KOPT-K1 (cell line): ENCODE measurements at regions not wholly inside any gene's neighbourhood (a gene's known extent, or its start where the extent isn't known, plus 50 kb on each side); places are given as distances from the start of the nearest gene placed in this dataset.

ENCODE experiments used
- H3K27ac ChIP-seq: fragments of 200-600 bp; sonication (generic); 2 replicates; pipeline ENCODE4 v1.5.1; 2016; ENCODE audit warnings: antibody characterized with exemption, mild to moderate bottlenecking, low read depth, low read length; ENCODE audit not compliant: poor library complexity, severe bottlenecking
- H3K36me3 ChIP-seq: fragments of 200-600 bp; sonication (generic); 2 replicates; pipeline ENCODE4 v1.5.1; 2017; ENCODE audit warnings: antibody characterized with exemption, mild to moderate bottlenecking, low read length, moderate library complexity; ENCODE audit not compliant: insufficient read depth
- H3K9me3 ChIP-seq: fragments of 200-600 bp; sonication (generic); 2 replicates; pipeline ENCODE4 v1.5.1; 2017; ENCODE audit warnings: antibody characterized with exemption, low read length, mild to moderate bottlenecking; ENCODE audit not compliant: insufficient read depth, poor library complexity, severe bottlenecking

DNA sequence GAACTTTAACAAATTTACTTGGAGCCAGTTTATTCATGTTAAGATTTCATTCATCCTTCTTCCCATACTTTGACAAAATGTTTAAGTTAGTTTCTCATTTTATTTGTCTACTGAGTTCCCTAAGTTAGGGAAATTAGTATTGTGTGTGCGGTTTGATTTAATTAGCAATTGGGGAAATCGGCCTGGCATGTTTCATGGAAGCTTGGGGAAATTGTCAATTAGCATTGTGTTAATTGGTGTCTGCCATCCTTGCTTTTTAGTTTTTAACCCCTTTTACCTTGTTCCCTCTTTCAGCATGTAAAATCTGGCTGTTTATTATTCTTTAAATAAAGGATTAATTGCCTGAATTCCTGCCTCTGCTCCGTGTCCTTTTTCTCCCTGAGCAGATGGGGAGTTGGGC lies 279.6 kb downstream of the BCL11A start:
- Histone ChIP-seq H3K27ac (no peak overlapping the region), H3K36me3 (no peaks in the 10 kb centered on the region), H3K9me3 (peaks cover 17% of the 10 kb centered on the region)

DNA sequence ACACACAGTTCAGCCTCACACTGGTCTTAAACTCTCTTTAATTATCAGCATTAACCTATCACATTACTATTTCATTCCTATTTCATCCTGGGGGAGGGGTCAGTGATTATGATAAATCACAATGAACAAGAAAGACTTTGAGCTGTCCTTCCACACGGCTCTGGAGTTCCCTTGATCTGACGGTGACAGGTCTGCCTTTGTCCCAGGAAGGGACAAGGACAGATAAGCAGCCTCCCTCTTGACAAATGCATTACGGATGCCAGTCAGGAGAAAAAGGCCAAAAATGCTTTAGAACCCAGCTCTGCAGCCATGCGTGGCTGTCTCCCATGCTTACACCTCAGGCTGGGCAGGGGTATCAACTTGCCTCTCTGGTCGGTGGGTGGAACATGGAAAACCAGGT lies 281.7 kb downstream of the BCL11A start:
- no peaks in the 10 kb centered on the region for H3K36me3 ChIP-seq
- H3K27ac ChIP-seq, result no peak overlapping the region
- H3K9me3 ChIP-seq, result peaks cover 17% of the 10 kb centered on the region

DNA sequence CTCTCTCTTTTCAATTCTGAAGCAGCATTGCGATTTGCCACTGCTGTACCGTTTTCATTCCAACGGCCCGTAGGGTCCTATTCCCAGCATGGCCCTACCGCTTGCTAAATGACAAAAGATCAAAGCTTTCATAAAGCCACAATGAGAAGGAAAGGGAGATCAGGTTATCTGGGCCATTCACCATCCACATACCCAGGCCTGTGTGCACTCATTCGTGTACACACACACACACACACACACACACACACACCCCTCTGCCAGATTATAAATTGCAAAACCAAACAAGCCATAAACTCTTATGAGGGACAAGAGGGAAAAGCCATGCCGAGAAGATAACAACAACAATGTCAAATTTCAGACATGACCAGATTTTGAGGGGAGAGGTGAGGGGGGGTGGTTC lies 282.3 kb downstream of the BCL11A start:
- peaks cover 17% of the 10 kb centered on the region for H3K9me3 ChIP-seq
- H3K36me3 ChIP-seq, result no peaks in the 10 kb centered on the region
- no peak overlapping the region for H3K27ac ChIP-seq

DNA sequence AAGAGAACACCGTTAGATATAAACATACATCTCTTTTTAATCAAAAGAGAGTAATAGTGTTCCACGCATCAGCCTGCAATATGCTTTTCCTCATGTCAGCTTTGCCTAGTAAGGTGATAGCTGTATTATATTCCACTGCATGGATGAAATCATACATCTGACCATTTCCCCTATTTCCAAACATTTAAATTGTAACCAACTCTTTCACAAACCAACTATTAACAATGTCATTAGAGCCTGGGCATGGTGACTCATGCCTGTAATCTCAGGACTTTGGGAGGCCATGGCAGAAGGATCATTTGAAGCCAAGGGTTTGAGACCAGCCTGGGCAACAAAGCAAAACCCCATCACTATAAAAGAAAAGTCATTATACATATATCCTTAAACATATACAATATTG lies 284.8 kb downstream of the BCL11A start:
- Histone ChIP-seq H3K27ac (no peak overlapping the region), H3K36me3 (no peaks in the 10 kb centered on the region), H3K9me3 (no peaks in the 10 kb centered on the region)

DNA sequence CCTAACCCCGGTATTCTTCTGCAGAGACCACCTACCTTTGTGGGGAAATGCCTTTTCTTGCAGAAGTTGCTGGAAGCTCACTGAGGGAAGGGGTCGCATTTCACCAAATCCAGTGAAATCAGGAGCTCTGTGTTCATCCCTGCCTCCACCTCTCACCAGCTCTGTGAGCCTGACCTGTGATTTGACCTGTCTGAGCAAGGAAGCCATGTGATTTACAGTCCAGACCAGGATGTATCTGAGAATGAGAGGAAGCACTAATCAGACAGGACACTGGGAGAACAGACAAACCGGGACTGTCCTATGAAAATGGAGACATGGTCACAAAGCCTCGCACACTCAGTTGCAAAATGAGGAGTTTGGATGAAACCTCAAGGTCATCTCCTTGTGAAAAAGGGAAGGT lies 285.4 kb downstream of the BCL11A start:
- H3K36me3 ChIP-seq, result no peaks in the 10 kb centered on the region
- no peak overlapping the region for H3K27ac ChIP-seq
- no peaks in the 10 kb centered on the region for H3K9me3 ChIP-seq

DNA sequence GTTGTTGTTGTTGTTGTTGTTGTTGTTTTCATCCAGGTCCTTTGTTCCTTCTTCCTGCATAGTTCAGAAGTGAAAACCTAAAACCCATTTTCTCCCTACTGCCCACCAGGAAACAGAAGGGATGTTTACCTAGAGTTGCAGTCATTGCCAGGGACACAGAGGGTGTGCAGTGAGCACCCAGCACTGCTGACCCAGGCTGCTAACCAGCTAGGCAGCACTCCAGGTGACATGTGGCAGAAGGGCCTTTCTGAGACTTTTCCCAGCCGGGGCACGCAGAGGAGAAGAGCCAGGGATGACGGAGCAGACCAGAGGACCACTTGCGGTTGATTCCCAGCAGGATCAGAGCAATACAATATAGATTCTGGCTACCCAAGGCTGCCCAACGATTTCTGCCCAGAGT lies 286.3 kb downstream of the BCL11A start:
- Histone ChIP-seq H3K36me3 (no peaks in the 10 kb centered on the region), H3K9me3 (no peaks in the 10 kb centered on the region), H3K27ac (no peak overlapping the region)

DNA sequence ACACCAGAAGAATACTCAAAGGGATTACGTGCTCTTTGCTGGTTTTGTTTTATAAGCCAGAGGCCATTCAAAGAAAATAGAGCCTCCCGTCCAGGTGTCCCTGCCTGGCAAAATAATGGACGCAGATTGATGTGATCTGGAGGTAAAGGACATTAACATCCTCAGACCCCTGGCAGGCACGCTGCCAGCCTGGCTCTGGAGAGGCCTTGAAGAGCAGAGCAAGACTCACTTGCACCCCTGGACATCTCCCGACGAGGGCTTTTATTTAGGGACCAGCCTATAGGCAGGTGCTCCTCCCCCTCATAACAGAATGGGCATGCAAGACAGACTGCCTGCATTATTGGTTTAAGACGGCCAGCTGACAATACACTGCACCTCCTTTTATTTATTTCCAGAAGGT lies 291.3 kb downstream of the BCL11A start:
- Histone ChIP-seq H3K27ac (no peak overlapping the region), H3K36me3 (no peaks in the 10 kb centered on the region), H3K9me3 (no peaks in the 10 kb centered on the region)

DNA sequence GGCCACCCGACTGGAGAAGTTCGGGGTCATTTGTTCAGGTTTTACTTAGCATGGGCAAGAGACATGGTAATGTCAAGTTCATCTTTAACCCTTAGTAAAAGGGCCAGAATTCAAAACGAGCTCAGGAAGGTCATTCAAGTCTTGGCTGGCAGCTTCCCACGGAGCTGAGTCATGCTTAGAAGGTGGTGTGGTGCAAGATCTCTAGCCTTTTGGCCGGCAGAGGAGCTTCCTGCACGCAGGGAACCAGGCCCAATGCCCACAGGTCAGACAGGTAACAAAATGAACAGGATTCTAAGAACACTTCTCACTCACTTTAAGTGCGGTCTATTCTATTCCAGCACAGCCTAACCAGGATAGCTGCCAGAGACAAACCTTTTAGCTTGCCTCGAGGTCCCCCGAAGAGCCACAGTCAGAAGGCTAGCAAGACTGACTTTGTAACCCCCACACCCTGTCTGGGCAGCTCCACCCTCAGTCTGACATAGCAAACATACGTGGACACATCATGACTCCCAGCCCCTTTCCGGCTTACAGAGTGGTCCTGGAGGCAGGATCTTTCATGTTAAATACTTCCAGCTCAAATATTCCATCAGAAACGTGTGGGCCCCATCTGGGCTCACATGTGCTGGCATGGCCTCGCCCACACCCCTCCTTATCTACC lies 292.7 kb downstream of the BCL11A start:
- H3K36me3 ChIP-seq, result no peaks in the 10 kb centered on the region
- no peak overlapping the region for H3K27ac ChIP-seq
- H3K9me3 ChIP-seq, result no peaks in the 10 kb centered on the region

DNA sequence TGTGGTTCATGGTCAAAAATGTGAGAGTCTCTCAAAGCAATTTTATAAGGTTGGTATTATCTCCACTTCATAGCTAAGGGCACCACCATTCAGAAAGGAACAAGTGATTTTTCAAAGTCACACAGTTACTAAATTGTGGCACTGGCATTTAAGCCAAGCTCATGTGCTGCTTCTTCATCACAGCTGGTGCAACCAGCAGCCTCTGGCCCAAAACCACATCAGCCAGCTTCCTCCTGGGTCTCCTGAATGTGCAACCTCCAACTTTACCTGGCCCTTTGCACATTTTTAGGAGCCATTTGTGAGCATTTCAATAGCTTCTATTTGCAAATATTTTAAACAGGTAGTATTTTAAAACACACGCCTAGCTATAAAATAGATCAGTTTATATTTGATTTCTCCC lies 293.7 kb downstream of the BCL11A start:
- H3K36me3 ChIP-seq, result no peaks in the 10 kb centered on the region
- no peak overlapping the region for H3K27ac ChIP-seq
- no peaks in the 10 kb centered on the region for H3K9me3 ChIP-seq

DNA sequence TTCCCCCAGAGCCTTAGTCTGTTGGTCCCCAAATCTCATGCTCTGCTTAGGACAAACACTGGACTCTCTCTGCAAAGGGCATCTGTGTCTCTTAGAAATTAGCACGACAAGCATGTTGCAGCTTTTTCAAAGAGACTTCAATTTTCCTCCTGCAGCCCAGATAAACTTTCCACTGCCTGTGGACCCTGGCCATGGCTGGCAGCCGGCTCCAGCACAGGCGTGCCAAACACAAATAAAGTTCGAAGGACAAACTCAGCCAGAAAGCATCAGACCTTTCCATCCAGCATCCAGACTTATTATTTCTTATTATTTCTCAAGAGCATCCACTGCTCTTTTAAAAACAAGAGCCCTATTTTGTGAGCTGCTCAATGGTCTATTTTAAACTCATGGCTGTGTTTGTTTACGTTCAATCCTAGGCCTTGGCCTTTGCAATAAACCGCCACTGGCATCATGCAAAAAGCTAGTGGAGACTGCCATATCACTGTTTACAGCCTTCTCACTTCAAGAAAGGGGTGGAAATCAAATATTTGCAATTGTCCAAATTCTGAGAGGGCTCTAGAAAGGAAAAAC lies 300.8 kb downstream of the BCL11A start:
- no peaks in the 10 kb centered on the region for H3K9me3 ChIP-seq
- no peaks in the 10 kb centered on the region for H3K36me3 ChIP-seq
- no peak overlapping the region for H3K27ac ChIP-seq

DNA sequence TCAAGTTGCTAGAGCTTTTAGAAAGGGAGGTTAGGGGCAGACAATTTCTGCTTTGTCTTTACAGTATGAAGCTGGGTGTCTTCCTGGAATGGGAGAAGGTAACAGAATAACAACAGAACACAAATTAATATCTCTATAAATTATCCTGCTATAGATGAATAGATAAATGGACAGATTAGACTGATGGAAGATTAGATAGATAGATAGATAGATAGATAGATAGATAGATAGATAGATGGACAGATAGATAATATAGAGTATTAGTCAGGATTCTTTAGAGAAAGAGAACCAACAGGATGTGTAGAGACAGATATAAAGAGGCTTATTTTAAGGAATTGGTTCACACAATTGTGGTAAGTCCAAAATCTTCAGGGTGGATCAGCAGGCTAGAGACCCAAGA lies 302.2 kb downstream of the BCL11A start:
- Histone ChIP-seq H3K27ac (no peak overlapping the region), H3K9me3 (no peaks in the 10 kb centered on the region), H3K36me3 (no peaks in the 10 kb centered on the region)

DNA sequence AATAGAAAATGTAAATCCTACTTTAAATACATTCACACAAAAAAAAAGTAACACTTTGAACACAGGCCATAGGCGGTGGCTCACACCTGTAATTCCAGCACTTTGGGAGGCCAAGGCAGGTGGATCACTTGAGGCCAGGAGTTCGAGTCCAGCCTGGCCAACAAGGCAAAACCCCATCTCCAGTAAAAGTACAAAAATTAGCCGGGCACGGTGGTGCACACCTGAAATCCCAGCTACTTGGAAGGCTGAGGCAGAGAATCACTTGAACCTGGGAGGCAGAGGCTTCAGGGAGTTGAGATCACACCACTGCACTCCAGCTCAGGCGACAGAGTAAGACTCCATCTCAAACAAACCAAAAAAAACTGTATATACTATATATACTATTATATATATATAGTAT lies 303.6 kb downstream of the BCL11A start:
- H3K27ac ChIP-seq, result no peak overlapping the region
- H3K9me3 ChIP-seq, result peaks cover 4% of the 10 kb centered on the region
- no peaks in the 10 kb centered on the region for H3K36me3 ChIP-seq

DNA sequence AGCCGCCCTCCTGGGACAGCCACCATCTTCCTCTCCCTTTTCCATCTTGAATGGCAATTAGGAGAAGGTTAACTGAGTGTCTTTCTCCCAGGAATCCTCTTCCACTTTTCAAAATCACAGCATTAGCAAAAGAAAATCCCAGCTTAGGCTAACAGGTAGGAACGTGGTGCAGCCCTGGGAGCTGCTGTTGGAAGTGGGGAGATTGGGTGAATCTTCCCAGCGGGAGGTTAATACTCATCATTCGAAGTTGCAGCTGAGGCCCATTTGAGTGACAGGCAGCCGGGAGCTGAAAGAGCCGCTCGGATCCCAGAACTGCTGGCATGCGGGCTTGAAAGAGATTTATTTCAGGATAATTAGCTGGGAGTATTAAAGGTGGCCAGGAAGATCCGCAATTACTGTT lies 306.0 kb downstream of the BCL11A start:
- Histone ChIP-seq H3K27ac (no peak overlapping the region), H3K36me3 (no peaks in the 10 kb centered on the region), H3K9me3 (peaks cover 10% of the 10 kb centered on the region)

DNA sequence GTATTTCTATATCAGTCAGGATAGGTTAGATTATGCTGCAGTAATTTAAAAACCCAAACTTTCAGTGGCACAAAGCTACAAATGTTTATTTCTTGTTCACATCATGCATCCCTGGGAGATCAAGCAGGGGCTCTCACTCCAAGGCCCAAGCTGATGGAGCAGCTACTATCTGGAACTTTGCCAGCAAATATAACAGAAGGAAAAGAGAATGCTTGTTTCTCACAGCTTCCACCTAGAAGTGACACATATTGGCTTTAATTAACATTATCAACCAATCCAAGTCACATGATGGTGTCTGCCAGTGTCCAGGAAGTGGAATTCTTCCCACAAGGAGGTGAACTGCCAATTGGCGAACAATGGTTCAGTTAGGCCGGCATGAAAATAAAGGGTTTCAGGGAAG lies 306.9 kb downstream of the BCL11A start:
- H3K27ac ChIP-seq, result no peak overlapping the region
- H3K36me3 ChIP-seq, result no peaks in the 10 kb centered on the region
- H3K9me3 ChIP-seq, result peaks cover 16% of the 10 kb centered on the region

DNA sequence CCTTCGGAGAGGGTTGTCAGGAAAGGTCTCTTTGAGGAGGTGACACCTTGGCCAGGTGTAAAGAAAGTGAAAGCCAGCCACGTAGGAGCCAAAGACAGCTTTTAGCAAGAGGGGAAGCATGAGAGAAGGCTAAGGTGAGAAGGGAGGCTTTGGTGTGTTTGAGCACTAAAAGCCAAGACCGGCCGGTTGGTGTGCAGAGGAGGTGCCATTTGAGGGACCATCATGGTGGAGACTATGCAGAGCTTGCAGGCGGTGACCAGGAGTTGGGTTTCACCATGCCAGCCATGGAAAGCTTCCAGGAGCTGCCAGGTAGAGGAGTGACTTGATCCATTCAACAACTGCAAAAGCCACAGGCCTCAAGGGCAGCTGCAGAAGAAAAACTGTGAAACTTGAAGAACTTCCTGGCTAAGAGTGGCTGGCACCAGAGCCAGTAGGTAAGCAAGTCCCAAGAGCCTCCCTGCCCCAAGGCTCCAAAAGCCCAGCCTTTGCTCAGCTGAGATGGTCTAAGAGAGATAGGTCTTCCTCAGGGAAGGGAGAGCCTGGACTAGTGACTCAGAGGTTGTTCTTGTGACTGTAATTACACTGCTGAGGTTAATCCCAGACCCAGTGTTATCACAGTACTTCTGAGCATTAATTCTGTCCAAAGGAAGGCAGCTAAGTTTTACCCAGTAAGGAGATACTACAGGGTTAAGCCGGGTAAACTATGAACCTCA lies 319.0 kb downstream of the BCL11A start:
- Histone ChIP-seq H3K9me3 (peaks cover 38% of the 10 kb centered on the region), H3K36me3 (no peaks in the 10 kb centered on the region)

DNA sequence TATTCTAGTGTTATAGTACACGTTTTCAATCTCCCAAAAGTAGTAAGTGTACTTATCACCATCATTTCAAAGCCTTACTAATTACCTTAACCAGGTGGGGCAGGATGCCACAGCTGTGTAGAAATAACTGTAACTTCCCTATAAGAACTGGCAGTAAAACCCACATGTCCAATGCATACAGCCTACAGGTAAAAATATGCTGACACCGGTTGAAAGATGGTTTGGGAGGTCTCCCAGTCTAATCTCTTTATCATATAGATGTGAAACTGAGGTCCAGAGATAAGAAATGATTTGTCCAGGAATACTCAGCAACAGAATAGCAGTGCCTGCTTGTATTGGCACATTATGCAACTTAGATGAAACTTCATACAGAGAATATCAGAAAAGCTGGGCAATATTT lies 322.9 kb downstream of the BCL11A start:
- Histone ChIP-seq H3K9me3 (peaks cover 62% of the 10 kb centered on the region), H3K36me3 (no peaks in the 10 kb centered on the region), H3K27ac (no peak overlapping the region)

More for the DNA sequence above, 319.0 kb downstream of the BCL11A start:
- no peak overlapping the region for H3K27ac ChIP-seq
